ENCODE measurements at regions not wholly inside any gene's neighbourhood (a gene's known extent, or its start where the extent isn't known, plus 50 kb on each side); places are given as distances from the start of the nearest gene placed in this dataset.

DNA sequence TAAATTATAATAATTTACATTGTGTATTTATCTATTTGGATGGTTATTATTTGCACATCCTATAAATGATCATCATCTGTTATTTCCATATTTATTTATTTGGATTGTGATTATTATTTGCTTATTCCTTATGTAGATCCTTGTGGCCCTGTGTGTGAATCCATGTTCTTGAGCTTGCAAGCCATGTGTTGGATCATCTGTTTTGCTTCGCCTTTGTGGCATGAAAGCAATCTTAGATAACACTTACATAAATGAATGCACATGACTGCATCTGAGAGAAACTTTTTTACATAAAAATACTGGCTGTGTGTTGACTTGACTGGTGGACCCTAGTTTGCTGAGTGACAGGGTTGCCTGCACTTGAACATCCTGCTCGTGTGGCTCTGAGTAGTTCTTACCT lies 1024.5 kb upstream of the RBFOX1 start:
- TF ChIP-seq, protein P1, sequence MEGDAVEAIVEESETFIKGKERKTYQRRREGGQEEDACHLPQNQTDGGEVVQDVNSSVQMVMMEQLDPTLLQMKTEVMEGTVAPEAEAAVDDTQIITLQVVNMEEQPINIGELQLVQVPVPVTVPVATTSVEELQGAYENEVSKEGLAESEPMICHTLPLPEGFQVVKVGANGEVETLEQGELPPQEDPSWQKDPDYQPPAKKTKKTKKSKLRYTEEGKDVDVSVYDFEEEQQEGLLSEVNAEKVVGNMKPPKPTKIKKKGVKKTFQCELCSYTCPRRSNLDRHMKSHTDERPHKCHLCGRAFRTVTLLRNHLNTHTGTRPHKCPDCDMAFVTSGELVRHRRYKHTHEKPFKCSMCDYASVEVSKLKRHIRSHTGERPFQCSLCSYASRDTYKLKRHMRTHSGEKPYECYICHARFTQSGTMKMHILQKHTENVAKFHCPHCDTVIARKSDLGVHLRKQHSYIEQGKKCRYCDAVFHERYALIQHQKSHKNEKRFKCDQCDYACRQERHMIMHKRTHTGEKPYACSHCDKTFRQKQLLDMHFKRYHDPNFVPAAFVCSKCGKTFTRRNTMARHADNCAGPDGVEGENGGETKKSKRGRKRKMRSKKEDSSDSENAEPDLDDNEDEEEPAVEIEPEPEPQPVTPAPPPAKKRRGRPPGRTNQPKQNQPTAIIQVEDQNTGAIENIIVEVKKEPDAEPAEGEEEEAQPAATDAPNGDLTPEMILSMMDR (conservative IDR thresholded peaks at IDR 0.05 in 1 of 2, IDR thresholded peaks at IDR 0.05 in 1 of 2; ENCODE audit: low read depth in 1 of 2, low read length in 2 of 2), result no peak
- no peak for TF ChIP-seq EZH2 (IDR thresholded peaks at IDR 0.05; ENCODE audit: low read length, missing control alignments)

Data from fibroblast of lung (primary cell).